ENCODE measurements at regions not wholly inside any gene's neighbourhood (a gene's known extent, or its start where the extent isn't known, plus 50 kb on each side); places are given as distances from the start of the nearest gene placed in this dataset.

GRCh38 chr1:178645808-178646200 lies 79.2 kb upstream of the RALGPS2 start:
- no peaks in the 10 kb centered on the region for H4K20me1 ChIP-seq (replicated peaks in 1 of 2; ENCODE audit: control insufficient read depth in 1 of 2, insufficient read depth in 2 of 2, low read length in 2 of 2)
- H3K79me2 ChIP-seq (ENCODE audit: control insufficient read depth in 1 of 2, insufficient read depth in 2 of 2, low read length in 2 of 2): no peaks in the 10 kb centered on the region
- POLR2A ChIA-PET (ENCODE audit: partially characterized antibody): no interaction called here
- DNase-seq (ENCODE audit: low read depth in 1 of 2, low spot score in 2 of 2) (no peak), FAIRE-seq (no peak)
- H3K9me3 ChIP-seq (ENCODE audit: insufficient read depth in 2 of 2, low read depth in 1 of 2, low read length in 1 of 2): no peaks in the 10 kb centered on the region
- H4K91ac ChIP-seq (replicated peaks; ENCODE audit: insufficient read length, low read length): no peak overlapping the region
- H3K14ac ChIP-seq (ENCODE audit: insufficient read length): no peak overlapping the region
- H3K23me2 ChIP-seq (ENCODE audit: low read depth, low read length): no peaks in the 10 kb centered on the region
- H3K4me1 ChIP-seq (replicated peaks in 1 of 4; ENCODE audit: control insufficient read depth in 3 of 4, insufficient read depth in 4 of 4, low read length in 3 of 4): peaks cover 3 to 8% (median 4%) of the 10 kb centered on the region in 4 experiments; a peak in 4 of 7 replicates
- H4K8ac ChIP-seq (ENCODE audit: extremely low read depth, insufficient read depth, low read length): no peak overlapping the region
- H3K27ac ChIP-seq (ENCODE audit: low read depth, low read length): no peak overlapping the region
- H3K4ac ChIP-seq (replicated peaks; ENCODE audit: insufficient read length, low read depth, low read length): no peak overlapping the region
- H3K4me3 ChIP-seq (ENCODE audit: extremely low read depth in 1 of 4, insufficient read depth in 2 of 4, low read depth in 3 of 4, low read length in 4 of 4): no peak overlapping the region
- H2AK5ac ChIP-seq (ENCODE audit: low read depth, low read length): no peak overlapping the region
- H2BK12ac ChIP-seq (ENCODE audit: low read depth, low read length): no peak overlapping the region
- no peak overlapping the region for H3K23ac ChIP-seq (ENCODE audit: insufficient read length)
- no peak overlapping the region for H2BK120ac ChIP-seq (replicated peaks; ENCODE audit: low read depth, low read length)
- CTCF ChIA-PET (ENCODE audit: partially characterized antibody): interaction anchor here (0.7 to 2.9 kb wide), 9 partner anchors 9 to 357 kb away, joined by 3 to 11 read pairs (median 4); no protein-coding TSS in a partner anchor
- H3K27me3 ChIP-seq (replicated peaks in 1 of 4; ENCODE audit: control insufficient read depth in 3 of 4, extremely low read depth in 1 of 4, insufficient read depth in 3 of 4, low read length in 3 of 4): no peaks in the 10 kb centered on the region
- H3K36me3 ChIP-seq (ENCODE audit: control insufficient read depth in 2 of 4, insufficient read depth in 4 of 4, low read length in 3 of 4): no peaks in the 10 kb centered on the region
- H3K56ac ChIP-seq (replicated peaks; ENCODE audit: insufficient read length, low read depth, low read length): no peak overlapping the region
- TF ChIP-seq SIN3A (conservative IDR thresholded peaks at IDR 0.05 in 1 of 2, IDR thresholded peaks at IDR 0.05 in 1 of 2; ENCODE audit: low read depth in 1 of 2, low read length in 2 of 2) (no peak), TCF12 (IDR thresholded peaks at IDR 0.05; ENCODE audit: low read depth, low read length) (no peak), BRCA1 (IDR thresholded peaks at IDR 0.05; ENCODE audit: low read depth, low read length) (no peak), SIX5 (IDR thresholded peaks at IDR 0.05; ENCODE audit: low read depth, low read length) (no peak), POLR2A (IDR thresholded peaks at IDR 0.05; ENCODE audit: control extremely low read depth in 1 of 2, low read depth in 2 of 2, low read length in 2 of 2) (no peak)
- TF ChIP-seq, protein P1, sequence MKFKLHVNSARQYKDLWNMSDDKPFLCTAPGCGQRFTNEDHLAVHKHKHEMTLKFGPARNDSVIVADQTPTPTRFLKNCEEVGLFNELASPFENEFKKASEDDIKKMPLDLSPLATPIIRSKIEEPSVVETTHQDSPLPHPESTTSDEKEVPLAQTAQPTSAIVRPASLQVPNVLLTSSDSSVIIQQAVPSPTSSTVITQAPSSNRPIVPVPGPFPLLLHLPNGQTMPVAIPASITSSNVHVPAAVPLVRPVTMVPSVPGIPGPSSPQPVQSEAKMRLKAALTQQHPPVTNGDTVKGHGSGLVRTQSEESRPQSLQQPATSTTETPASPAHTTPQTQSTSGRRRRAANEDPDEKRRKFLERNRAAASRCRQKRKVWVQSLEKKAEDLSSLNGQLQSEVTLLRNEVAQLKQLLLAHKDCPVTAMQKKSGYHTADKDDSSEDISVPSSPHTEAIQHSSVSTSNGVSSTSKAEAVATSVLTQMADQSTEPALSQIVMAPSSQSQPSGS (IDR thresholded peaks at IDR 0.05; ENCODE audit: low read length): no peak
- 88% methylated on average over 2 of the region's 2 CpGs; no CpG with 5 or more reads in 1 of the 2 experiments for WGBS, 2 experiments (ENCODE audit: extremely low coverage in 1 of 2, insufficient coverage in 1 of 2, insufficient read length in 1 of 2, insufficient replicate concordance in 2 of 2, low coverage in 1 of 2, low lambda C conversion rate in 2 of 2, missing lambda C conversion rate in 1 of 2)
- H4K5ac ChIP-seq (ENCODE audit: insufficient read length, low read depth, low read length): no peak overlapping the region
- H3K4me2 ChIP-seq (ENCODE audit: insufficient read depth in 1 of 2, low read depth in 2 of 2, low read length in 2 of 2): peak overlapping the region; percentile 19 to 29; a peak in 2 of 4 replicates
- no peak overlapping the region for H2BK15ac ChIP-seq (ENCODE audit: low read length)
- no peak overlapping the region for H2BK5ac ChIP-seq (ENCODE audit: low read depth, low read length)
- H2AFZ ChIP-seq (ENCODE audit: low read length): no peak overlapping the region
- no peak overlapping the region for H2BK20ac ChIP-seq (ENCODE audit: low read length)
- no peak overlapping the region for H3K9ac ChIP-seq (replicated peaks in 1 of 4; ENCODE audit: extremely low read depth in 1 of 4, low read depth in 3 of 4, low read length in 3 of 4)
- H3K18ac ChIP-seq (ENCODE audit: extremely low read depth, low read length): no peak overlapping the region
- no peaks in the 10 kb centered on the region for H3K79me1 ChIP-seq (ENCODE audit: low read depth, low read length)
